Skeletal muscle satellite cell (primary cell): ENCODE measurements at regions not wholly inside any gene's neighbourhood (a gene's known extent, or its start where the extent isn't known, plus 50 kb on each side); places are given as distances from the start of the nearest gene placed in this dataset.

Experiments used
- H3K27me3 ChIP-seq: 2 replicates; pipeline ENCODE4 v1.7.0; 2013; ENCODE audit warnings: low read length; ENCODE audit not compliant: control insufficient read depth, insufficient read depth
- H3K36me3 ChIP-seq: 2 replicates; pipeline ENCODE4 v1.7.0; 2013; ENCODE audit warnings: mild to moderate bottlenecking, control low read depth, low read length; ENCODE audit not compliant: insufficient read depth
- H3K4me1 ChIP-seq: 2 replicates; pipeline ENCODE4 v1.7.0; 2013; ENCODE audit warnings: low read length; ENCODE audit not compliant: control insufficient read depth, insufficient read depth
- H3K4me2 ChIP-seq: 2 replicates; pipeline ENCODE4 v1.7.0; 2013; ENCODE audit warnings: mild to moderate bottlenecking, low read length
- H3K4me3 ChIP-seq: 2 replicates; pipeline ENCODE4 v1.7.0; 2013; ENCODE audit warnings: low read length
- H3K9ac ChIP-seq: 2 replicates; pipeline ENCODE4 v1.7.0; 2013; ENCODE audit warnings: mild to moderate bottlenecking, low read depth, low read length, moderate library complexity
- H3K9me3 ChIP-seq: replicated peaks from 2 replicates; pipeline ENCODE4 v1.7.0; 2013; ENCODE audit warnings: mild to moderate bottlenecking, control low read depth, low read length

GRCh38 chr11:79543101-79543500 is 102.3 kb upstream of the TENM4 start:
- Histone ChIP-seq H3K4me1 (no peaks in the 10 kb centered on the region), H3K36me3 (no peaks in the 10 kb centered on the region), H3K4me3 (no peak overlapping the region), H3K9me3 (no peaks in the 10 kb centered on the region), H3K27me3 (peaks cover 15% of the 10 kb centered on the region), H3K4me2 (no peak overlapping the region), H3K9ac (no peak overlapping the region)

GRCh38 chr11:79541466-79541865 is 100.6 kb upstream of the TENM4 start:
- Histone ChIP-seq H3K36me3 (no peaks in the 10 kb centered on the region), H3K9me3 (no peaks in the 10 kb centered on the region), H3K4me3 (no peak overlapping the region), H3K9ac (no peak overlapping the region), H3K27me3 (peaks cover 13% of the 10 kb centered on the region), H3K4me2 (no peak overlapping the region), H3K4me1 (no peaks in the 10 kb centered on the region)

- H3K4me3 ChIP-seq: no peak overlapping the region
- no peaks in the 10 kb centered on the region for H3K4me1 ChIP-seq
- H3K36me3 ChIP-seq: no peaks in the 10 kb centered on the region
- no peak overlapping the region for H3K4me2 ChIP-seq
- H3K9me3 ChIP-seq: no peaks in the 10 kb centered on the region
- no peak overlapping the region for H3K9ac ChIP-seq
- H3K27me3 ChIP-seq: peaks cover 9% of the 10 kb centered on the region
Observed at GRCh38 chr11:79538775-79539174, 97.9 kb upstream of the TENM4 start.

GRCh38 chr11:79536155-79536917 is 95.5 kb upstream of the TENM4 start:
- no peak overlapping the region for H3K4me2 ChIP-seq
- H3K4me1 ChIP-seq: no peaks in the 10 kb centered on the region
- H3K9ac ChIP-seq: no peak overlapping the region
- H3K27me3 ChIP-seq: peaks cover 14% of the 10 kb centered on the region
- H3K36me3 ChIP-seq: no peaks in the 10 kb centered on the region
- H3K9me3 ChIP-seq: no peaks in the 10 kb centered on the region
- H3K4me3 ChIP-seq: no peak overlapping the region

GRCh38 chr11:79535606-79536005 is 94.8 kb upstream of the TENM4 start:
- no peak overlapping the region for H3K9ac ChIP-seq
- peaks cover 13% of the 10 kb centered on the region for H3K27me3 ChIP-seq
- no peak overlapping the region for H3K4me3 ChIP-seq

GRCh38 chr11:79525257-79525656 is 84.4 kb upstream of the TENM4 start:
- H3K9me3 ChIP-seq: no peaks in the 10 kb centered on the region

More at GRCh38 chr11:79535606-79536005, 94.8 kb upstream of the TENM4 start:
- Histone ChIP-seq H3K9me3 (no peaks in the 10 kb centered on the region), H3K4me2 (no peak overlapping the region), H3K36me3 (no peaks in the 10 kb centered on the region), H3K4me1 (no peaks in the 10 kb centered on the region)

GRCh38 chr11:79522626-79523025 is 81.8 kb upstream of the TENM4 start:
- no peaks in the 10 kb centered on the region for H3K9me3 ChIP-seq

More at GRCh38 chr11:79525257-79525656, 84.4 kb upstream of the TENM4 start:
- Histone ChIP-seq H3K4me1 (no peaks in the 10 kb centered on the region), H3K4me2 (no peak overlapping the region), H3K4me3 (no peak overlapping the region), H3K36me3 (no peaks in the 10 kb centered on the region), H3K27me3 (no peaks in the 10 kb centered on the region), H3K9ac (no peak overlapping the region)

GRCh38 chr11:79520086-79520485 is 79.3 kb upstream of the TENM4 start:
- no peaks in the 10 kb centered on the region for H3K36me3 ChIP-seq
- H3K4me3 ChIP-seq: no peak overlapping the region
- H3K4me1 ChIP-seq: no peaks in the 10 kb centered on the region
- H3K4me2 ChIP-seq: no peak overlapping the region
- no peaks in the 10 kb centered on the region for H3K9me3 ChIP-seq
- H3K27me3 ChIP-seq: peaks cover 19% of the 10 kb centered on the region
- no peak overlapping the region for H3K9ac ChIP-seq

More at GRCh38 chr11:79522626-79523025, 81.8 kb upstream of the TENM4 start:
- H3K36me3 ChIP-seq: no peaks in the 10 kb centered on the region
- H3K4me2 ChIP-seq: no peak overlapping the region
- H3K4me1 ChIP-seq: no peaks in the 10 kb centered on the region
- no peak overlapping the region for H3K4me3 ChIP-seq
- H3K27me3 ChIP-seq: peaks cover 4% of the 10 kb centered on the region
- no peak overlapping the region for H3K9ac ChIP-seq

- Histone ChIP-seq H3K4me1 (no peaks in the 10 kb centered on the region), H3K36me3 (no peaks in the 10 kb centered on the region), H3K27me3 (peaks cover 41% of the 10 kb centered on the region), H3K4me2 (no peak overlapping the region), H3K9me3 (no peaks in the 10 kb centered on the region), H3K4me3 (no peak overlapping the region), H3K9ac (no peak overlapping the region)
Observed at GRCh38 chr11:79515781-79516180, 75.0 kb upstream of the TENM4 start.

GRCh38 chr11:79514695-79515094 is 73.9 kb upstream of the TENM4 start:
- peaks cover 41% of the 10 kb centered on the region for H3K27me3 ChIP-seq
- no peak overlapping the region for H3K4me3 ChIP-seq
- no peak overlapping the region for H3K9ac ChIP-seq
- no peaks in the 10 kb centered on the region for H3K36me3 ChIP-seq
- H3K4me1 ChIP-seq: no peaks in the 10 kb centered on the region
- H3K4me2 ChIP-seq: no peak overlapping the region
- no peaks in the 10 kb centered on the region for H3K9me3 ChIP-seq

GRCh38 chr11:79514290-79514689 is 73.5 kb upstream of the TENM4 start:
- no peaks in the 10 kb centered on the region for H3K36me3 ChIP-seq
- H3K4me1 ChIP-seq: no peaks in the 10 kb centered on the region
- H3K27me3 ChIP-seq: peaks cover 41% of the 10 kb centered on the region
- no peak overlapping the region for H3K4me3 ChIP-seq
- no peaks in the 10 kb centered on the region for H3K9me3 ChIP-seq
- H3K9ac ChIP-seq: no peak overlapping the region
- H3K4me2 ChIP-seq: no peak overlapping the region
